Activated T-cell treated with anti-CD3 and anti-CD28 coated beads, Interleukin-2, amount 50 U/mL, for 4 hours (primary cell): ENCODE measurements at regions not wholly inside any gene's neighbourhood (a gene's known extent, or its start where the extent isn't known, plus 50 kb on each side); places are given as distances from the start of the nearest gene placed in this dataset.
A peak's percentile ranks its signal among the peaks of the same experiment; 100 is the strongest.

Experiments
- ATAC-seq, 2 donors: fragments of 200-7000 bp; cut with Tn5 transposase; one replicate each; pipeline ENCODE4 v1.10.0; 2021
- DNase-seq: peaks from one replicate; pipeline ENCODE4 v3.0.0-alpha.2; 2020
- H3K27me3 Mint-ChIP-seq: one replicate; pipeline ENCODE4 v1.8.0; 2021; ENCODE audit warnings: low read depth, mixed read lengths
- H3K36me3 Mint-ChIP-seq: one replicate; pipeline ENCODE4 v1.8.0; 2022; ENCODE audit warnings: mixed read lengths; ENCODE audit not compliant: insufficient read depth
- H3K4me1 Mint-ChIP-seq: one replicate; pipeline ENCODE4 v1.8.0; 2021; ENCODE audit warnings: low read depth, mixed read lengths
- H3K4me3 Mint-ChIP-seq: one replicate; pipeline ENCODE4 v1.8.0; 2021; ENCODE audit warnings: mild to moderate bottlenecking, moderate library complexity, mixed read lengths
- H3K9me3 Mint-ChIP-seq: one replicate; pipeline ENCODE4 v1.8.0; 2021; ENCODE audit warnings: mixed read lengths

DNA sequence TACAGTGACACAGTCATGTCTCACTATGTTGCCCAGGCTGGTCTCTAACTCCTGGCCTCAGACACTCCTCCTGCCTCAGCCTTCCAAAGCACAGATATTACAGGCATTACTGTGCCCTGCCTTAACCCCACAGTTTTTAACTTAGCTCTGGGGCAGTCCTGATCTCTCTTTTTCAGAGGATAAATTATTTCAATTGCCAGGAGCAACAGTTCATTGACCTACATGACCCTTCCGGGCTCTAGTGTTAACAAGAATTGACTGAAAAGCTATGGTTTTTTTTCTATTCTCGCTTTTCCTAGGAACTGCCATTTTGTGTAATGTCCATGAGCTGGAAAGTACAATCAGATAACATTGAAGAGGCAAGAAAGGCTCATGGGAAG is 92.8 kb downstream of the HNRNPLL start:
- Mint-ChIP-seq H3K9me3 (peaks cover 5% of the 10 kb centered on the region), H3K27me3 (peaks cover 6% of the 10 kb centered on the region), H3K36me3 (no peaks in the 10 kb centered on the region), H3K4me3 (no peak overlapping the region), H3K4me1 (no peaks in the 10 kb centered on the region)
- ATAC-seq = no peak
- DNase-seq = no peak

GRCh38 chr2:38509314-38509946 is 93.3 kb downstream of the HNRNPLL start:
- ATAC-seq = no peak
- DNase-seq = no peak
- peaks cover 7% of the 10 kb centered on the region for H3K27me3 Mint-ChIP-seq
- H3K4me1 Mint-ChIP-seq = no peaks in the 10 kb centered on the region
- H3K9me3 Mint-ChIP-seq = peaks cover 5% of the 10 kb centered on the region
- no peaks in the 10 kb centered on the region for H3K36me3 Mint-ChIP-seq
- H3K4me3 Mint-ChIP-seq = no peak overlapping the region

DNA sequence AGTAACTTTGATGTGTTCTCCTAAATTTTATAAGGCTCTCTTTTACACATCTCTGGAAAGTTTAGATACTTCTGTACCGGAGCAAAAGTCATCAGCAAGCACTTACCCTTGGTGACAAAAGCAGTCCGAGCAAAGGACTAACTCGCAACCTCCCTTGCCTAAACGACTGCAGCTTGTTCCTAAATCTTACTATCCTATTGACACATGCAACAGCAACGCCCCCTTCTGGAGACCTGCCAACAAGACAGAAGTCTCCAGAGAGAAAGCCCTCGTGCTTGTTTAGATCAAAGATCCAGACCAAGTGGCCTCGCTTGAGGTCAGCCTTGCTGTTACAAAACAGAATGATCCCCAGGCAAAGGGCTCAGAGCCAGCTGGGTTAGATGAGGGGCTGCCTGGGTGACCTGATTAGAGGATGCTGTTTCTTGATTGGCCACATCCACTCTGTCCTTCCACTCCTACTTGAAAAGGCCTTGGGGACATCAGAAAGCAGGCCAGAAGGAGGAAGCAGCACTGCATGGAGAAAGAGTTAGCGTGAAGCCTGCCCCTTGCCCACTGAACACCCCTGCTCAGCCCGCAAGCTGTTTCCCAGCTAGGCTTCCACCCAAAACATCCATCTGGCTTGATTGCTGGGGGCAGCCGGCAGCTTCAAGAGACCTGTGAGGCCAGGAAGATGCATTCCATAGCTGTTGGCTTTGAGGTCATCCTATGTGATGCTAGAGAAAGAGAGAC is 94.3 kb downstream of the HNRNPLL start:
- Mint-ChIP-seq H3K4me3 (no peak overlapping the region), H3K4me1 (no peaks in the 10 kb centered on the region), H3K9me3 (peaks cover 5% of the 10 kb centered on the region), H3K36me3 (no peaks in the 10 kb centered on the region), H3K27me3 (peaks cover 9% of the 10 kb centered on the region)
- ATAC-seq (peak; percentile 75 to 84), DNase-seq (peak; percentile 75)

DNA sequence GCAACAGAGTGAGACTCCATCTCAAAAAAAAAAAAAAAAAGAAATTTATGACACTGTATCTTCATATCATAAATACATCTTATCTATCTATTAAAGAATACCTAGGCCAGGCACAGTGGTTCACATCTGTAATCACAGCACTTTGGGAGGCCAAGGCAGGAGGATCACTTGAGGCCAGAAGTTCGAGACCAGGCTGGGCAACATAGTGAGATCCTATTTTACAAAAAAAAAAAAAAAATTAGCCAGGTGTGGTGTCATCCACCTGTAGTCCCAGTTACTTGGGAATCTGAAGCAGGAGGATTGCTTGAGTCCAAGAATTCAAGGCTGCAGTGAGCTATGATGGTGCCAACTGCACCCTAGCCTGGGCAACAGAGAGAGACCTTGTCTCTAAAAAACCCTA is 95.0 kb downstream of the HNRNPLL start:
- Mint-ChIP-seq H3K4me3 (no peak overlapping the region), H3K9me3 (peaks cover 5% of the 10 kb centered on the region), H3K4me1 (no peaks in the 10 kb centered on the region), H3K36me3 (no peaks in the 10 kb centered on the region), H3K27me3 (peaks cover 12% of the 10 kb centered on the region)
- DNase-seq = no peak
- no peak for ATAC-seq

DNA sequence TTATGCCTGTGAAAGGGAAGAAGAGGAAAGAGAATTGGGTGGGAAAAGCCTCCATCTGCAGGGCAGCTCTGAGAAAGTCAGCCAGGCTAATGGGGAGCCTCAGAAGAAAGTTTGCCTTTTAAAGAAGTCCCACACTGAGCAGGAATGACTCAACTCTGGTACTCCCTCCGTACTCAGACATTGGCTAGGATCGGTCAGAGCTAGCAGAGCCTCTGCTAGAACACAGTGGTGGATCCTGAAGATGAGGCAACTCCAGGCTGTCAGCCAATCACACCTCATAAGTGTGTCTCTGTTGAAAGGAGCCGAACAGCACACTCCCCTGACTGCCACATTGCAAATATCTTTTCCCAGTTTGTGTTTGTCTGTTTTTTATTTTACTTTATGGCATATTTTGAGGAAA is 96.9 kb downstream of the HNRNPLL start:
- H3K4me1 Mint-ChIP-seq = no peaks in the 10 kb centered on the region
- no peak overlapping the region for H3K4me3 Mint-ChIP-seq
- peaks cover 12% of the 10 kb centered on the region for H3K9me3 Mint-ChIP-seq
- ATAC-seq = no peak
- no peak for DNase-seq
- H3K36me3 Mint-ChIP-seq = no peaks in the 10 kb centered on the region
- H3K27me3 Mint-ChIP-seq = peaks cover 21% of the 10 kb centered on the region

GRCh38 chr2:38504169-38504568 is 98.6 kb downstream of the HNRNPLL start:
- no peak overlapping the region for H3K4me3 Mint-ChIP-seq
- no peaks in the 10 kb centered on the region for H3K4me1 Mint-ChIP-seq
- no peak for DNase-seq
- H3K36me3 Mint-ChIP-seq = no peaks in the 10 kb centered on the region
- H3K27me3 Mint-ChIP-seq = peaks cover 30% of the 10 kb centered on the region
- ATAC-seq = no peak
- peaks cover 12% of the 10 kb centered on the region for H3K9me3 Mint-ChIP-seq

DNA sequence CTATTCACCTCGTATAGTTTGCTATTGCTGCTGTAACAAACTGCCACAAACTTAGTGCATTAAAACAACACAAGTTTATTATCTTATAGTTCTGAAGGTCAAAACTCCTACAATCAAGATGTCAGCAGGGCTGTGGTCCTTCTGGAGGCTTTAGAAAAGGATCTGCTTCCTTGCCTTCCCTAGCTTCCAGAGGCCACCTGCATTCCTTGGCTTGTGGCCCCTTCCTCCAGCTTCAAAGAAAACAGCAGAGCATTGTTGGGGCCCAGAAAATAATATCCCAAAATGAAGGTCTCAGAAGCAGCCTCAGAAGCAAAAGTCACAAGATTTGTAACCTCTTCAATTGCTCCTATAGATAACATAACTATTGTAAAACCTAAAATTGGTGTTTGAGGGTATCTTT is 100.6 kb downstream of the HNRNPLL start:
- DNase-seq (no peak), ATAC-seq (no peak)
- H3K36me3 Mint-ChIP-seq = no peaks in the 10 kb centered on the region
- peaks cover 27% of the 10 kb centered on the region for H3K27me3 Mint-ChIP-seq
- H3K9me3 Mint-ChIP-seq = peaks cover 12% of the 10 kb centered on the region
- no peak overlapping the region for H3K4me3 Mint-ChIP-seq
- H3K4me1 Mint-ChIP-seq = peaks cover 6% of the 10 kb centered on the region

- no peak overlapping the region for H3K4me3 Mint-ChIP-seq
- ATAC-seq (no peak), DNase-seq (no peak)
- H3K9me3 Mint-ChIP-seq = peaks cover 7% of the 10 kb centered on the region
- H3K27me3 Mint-ChIP-seq = peaks cover 27% of the 10 kb centered on the region
- H3K4me1 Mint-ChIP-seq = peaks cover 6% of the 10 kb centered on the region
- no peaks in the 10 kb centered on the region for H3K36me3 Mint-ChIP-seq
Measured at GRCh38 chr2:38500283-38500634, 102.5 kb downstream of the HNRNPLL start.

DNA sequence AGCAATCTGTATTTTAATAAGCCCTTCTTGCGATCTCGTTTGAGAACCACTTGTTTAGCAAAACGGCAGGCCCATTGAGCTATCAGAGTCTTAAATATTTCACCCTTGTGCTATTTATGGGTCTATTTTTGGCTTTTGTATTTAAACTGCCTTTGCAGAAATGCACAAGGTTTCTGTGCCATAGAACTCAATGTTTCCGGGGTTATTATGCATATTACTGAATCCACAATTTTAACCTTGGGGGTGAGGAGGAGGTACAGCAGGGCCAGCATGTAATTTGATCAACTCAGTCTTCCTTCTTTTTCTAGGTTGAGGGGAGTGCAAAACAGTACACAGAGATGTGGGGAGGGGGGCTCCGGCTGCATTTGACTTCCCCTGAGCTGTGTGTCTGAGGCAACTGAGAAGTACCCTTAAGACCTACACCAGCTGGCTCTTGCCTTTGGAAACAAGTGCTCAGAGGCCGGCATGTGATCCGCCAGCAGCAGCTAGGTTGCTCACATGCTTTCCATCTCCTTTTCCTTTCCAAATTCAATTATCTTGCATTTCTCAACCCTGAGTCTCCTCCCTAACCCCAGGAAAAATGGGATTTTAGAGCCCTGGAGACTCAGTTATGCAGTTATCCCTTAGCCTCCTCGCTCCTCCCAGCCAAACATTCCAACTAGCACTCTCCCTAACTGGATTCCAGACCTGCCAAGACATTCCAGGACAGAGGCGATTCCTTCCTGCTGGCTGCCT is 103.0 kb downstream of the HNRNPLL start:
- peaks cover 6% of the 10 kb centered on the region for H3K4me1 Mint-ChIP-seq
- H3K36me3 Mint-ChIP-seq = no peaks in the 10 kb centered on the region
- no peak for ATAC-seq
- H3K9me3 Mint-ChIP-seq = peaks cover 7% of the 10 kb centered on the region
- peaks cover 27% of the 10 kb centered on the region for H3K27me3 Mint-ChIP-seq
- H3K4me3 Mint-ChIP-seq = no peak overlapping the region
- DNase-seq = no peak

DNA sequence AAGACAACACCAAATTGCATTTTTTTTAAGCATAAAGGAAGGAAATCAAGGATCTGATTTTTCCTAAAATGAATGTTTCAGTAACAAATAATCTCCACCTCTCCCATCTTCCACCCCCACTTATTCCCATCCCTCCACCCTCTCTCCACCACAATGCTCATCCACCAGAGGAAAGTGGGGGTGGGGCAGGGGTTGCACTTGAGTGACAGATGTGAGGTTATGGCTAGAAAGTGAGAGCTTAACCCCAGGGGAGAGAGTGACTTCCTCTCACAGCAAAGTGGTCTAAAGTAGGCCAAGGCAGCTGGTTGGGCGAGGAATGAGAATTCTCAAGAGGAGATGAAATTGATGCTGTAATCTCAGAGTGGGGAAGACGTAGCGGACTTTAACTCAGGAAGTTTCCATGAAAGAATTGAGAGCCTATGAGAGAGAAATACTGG is 104.7 kb downstream of the HNRNPLL start:
- DNase-seq (no peak), ATAC-seq (no peak)
- no peaks in the 10 kb centered on the region for H3K36me3 Mint-ChIP-seq
- H3K27me3 Mint-ChIP-seq = peaks cover 21% of the 10 kb centered on the region
- peaks cover 7% of the 10 kb centered on the region for H3K9me3 Mint-ChIP-seq
- H3K4me3 Mint-ChIP-seq = no peak overlapping the region
- peaks cover 6% of the 10 kb centered on the region for H3K4me1 Mint-ChIP-seq

DNA sequence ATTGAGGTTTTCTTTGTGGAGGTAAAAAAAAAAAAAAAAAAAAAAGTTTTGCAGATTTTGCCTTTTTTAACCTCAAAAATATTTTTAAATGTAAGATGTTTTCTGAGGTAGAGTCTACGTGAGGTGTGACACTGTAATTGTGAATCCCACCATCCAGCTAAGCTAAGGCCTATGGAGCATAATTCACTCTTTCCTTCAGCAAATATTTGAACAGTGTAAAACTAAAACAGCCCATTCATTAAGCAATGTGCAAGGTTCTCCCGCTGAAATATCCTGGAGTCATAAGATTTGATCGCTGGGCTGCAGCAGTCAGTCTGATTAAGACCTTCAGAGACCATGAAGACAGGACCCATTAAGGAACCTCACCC is 105.1 kb downstream of the HNRNPLL start:
- H3K9me3 Mint-ChIP-seq = peaks cover 7% of the 10 kb centered on the region
- no peak for DNase-seq
- no peak for ATAC-seq
- no peaks in the 10 kb centered on the region for H3K36me3 Mint-ChIP-seq
- peaks cover 20% of the 10 kb centered on the region for H3K27me3 Mint-ChIP-seq
- H3K4me3 Mint-ChIP-seq = no peak overlapping the region
- peaks cover 6% of the 10 kb centered on the region for H3K4me1 Mint-ChIP-seq

- DNase-seq (no peak), ATAC-seq (no peak)
- peaks cover 6% of the 10 kb centered on the region for H3K4me1 Mint-ChIP-seq
- H3K36me3 Mint-ChIP-seq = no peaks in the 10 kb centered on the region
- peaks cover 18% of the 10 kb centered on the region for H3K27me3 Mint-ChIP-seq
- no peak overlapping the region for H3K4me3 Mint-ChIP-seq
- peaks cover 7% of the 10 kb centered on the region for H3K9me3 Mint-ChIP-seq
Measured at GRCh38 chr2:38496927-38497669, 105.6 kb downstream of the HNRNPLL start.

DNA sequence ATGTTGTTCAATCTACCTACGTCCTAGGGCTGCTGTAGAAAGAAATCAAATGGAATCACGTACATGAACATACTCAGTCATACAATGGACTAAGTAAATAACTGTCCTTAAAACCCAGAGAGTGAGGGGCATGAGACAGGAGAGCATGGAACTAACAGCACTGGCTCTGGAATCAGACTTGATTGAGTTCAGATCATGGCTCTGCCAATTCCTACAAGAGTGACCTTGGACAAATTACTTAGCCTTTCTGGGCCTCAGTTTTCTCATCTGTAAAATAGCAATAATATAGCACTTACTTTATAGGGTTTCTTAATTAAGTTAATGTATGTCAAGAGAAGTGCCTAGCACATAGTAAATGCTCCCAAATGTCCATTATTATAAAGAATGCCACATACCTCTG is 106.8 kb downstream of the HNRNPLL start:
- H3K4me1 Mint-ChIP-seq = peaks cover 6% of the 10 kb centered on the region
- ATAC-seq (no peak), DNase-seq (no peak)
- H3K9me3 Mint-ChIP-seq = no peaks in the 10 kb centered on the region
- H3K27me3 Mint-ChIP-seq = peaks cover 10% of the 10 kb centered on the region
- no peak overlapping the region for H3K4me3 Mint-ChIP-seq
- no peaks in the 10 kb centered on the region for H3K36me3 Mint-ChIP-seq

GRCh38 chr2:38494394-38494793 is 108.3 kb downstream of the HNRNPLL start:
- Mint-ChIP-seq H3K4me3 (no peak overlapping the region), H3K27me3 (no peaks in the 10 kb centered on the region), H3K36me3 (no peaks in the 10 kb centered on the region), H3K4me1 (peaks cover 6% of the 10 kb centered on the region), H3K9me3 (no peaks in the 10 kb centered on the region)
- no peak for ATAC-seq
- no peak for DNase-seq
